ENCODE measurements at regions not wholly inside any gene's neighbourhood (a gene's known extent, or its start where the extent isn't known, plus 50 kb on each side); places are given as distances from the start of the nearest gene placed in this dataset.

DNA sequence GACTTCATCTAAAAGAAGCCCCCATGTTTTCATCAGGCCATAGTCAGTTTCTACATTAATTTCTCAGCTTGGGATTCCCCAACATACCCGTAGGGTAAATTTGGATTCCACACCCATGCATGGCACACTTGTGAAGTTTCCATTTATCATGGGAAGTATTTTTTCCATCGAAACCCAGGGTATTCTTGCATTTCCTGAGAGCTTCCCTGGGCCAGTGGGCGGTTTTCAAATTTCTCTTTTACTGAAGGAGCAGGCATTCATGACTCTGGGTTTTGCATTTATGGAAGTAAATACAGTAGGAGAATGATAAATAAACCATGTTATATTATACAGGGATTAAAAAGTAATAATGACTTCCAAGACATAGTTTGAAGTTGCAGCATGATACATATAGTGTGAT, 93.0 kb upstream of the MAP3K1 start:
- Histone ChIP-seq H3K4me2 (ENCODE audit: insufficient read depth, insufficient read length, low read length) (no peak overlapping the region), H3K23ac (ENCODE audit: insufficient read length, low read depth, low read length) (no peak overlapping the region), H4K8ac (replicated peaks; ENCODE audit: insufficient read length, low read depth, low read length) (no peak overlapping the region), H3K79me1 (ENCODE audit: insufficient read depth, low read depth, low read length, poor library complexity, severe bottlenecking) (no peaks in the 10 kb centered on the region), H3K56ac (ENCODE audit: insufficient read length, low read depth, low read length) (no peak overlapping the region), H3K4ac (ENCODE audit: low read depth, low read length) (no peak overlapping the region), H3K23me2 (ENCODE audit: insufficient read length, low read depth, low read length, poor library complexity, severe bottlenecking) (no peaks in the 10 kb centered on the region), H4K5ac (ENCODE audit: insufficient read length, low read depth, low read length) (no peak overlapping the region), H3K79me2 (ENCODE audit: insufficient read depth, low read length) (no peaks in the 10 kb centered on the region), H3K18ac (ENCODE audit: insufficient read length, low read depth, low read length) (no peak overlapping the region), H4K91ac (ENCODE audit: insufficient read length, low read depth, low read length) (no peak overlapping the region), H2BK20ac (ENCODE audit: low read depth, low read length, poor library complexity, severe bottlenecking) (no peak overlapping the region), H2BK15ac (ENCODE audit: low read depth, low read length) (no peak overlapping the region), H2BK5ac (ENCODE audit: insufficient read length, low read length) (no peak overlapping the region), H3K9me3 (ENCODE audit: control insufficient read depth, low read depth, low read length) (no peaks in the 10 kb centered on the region), H3K27ac (ENCODE audit: insufficient read length, low read depth, low read length) (no peak overlapping the region), H3K4me1 (ENCODE audit: insufficient read depth, low read length) (no peaks in the 10 kb centered on the region; the same call in 1 of the 2 replicates), H3K27me3 (ENCODE audit: insufficient read depth, low read length) (no peaks in the 10 kb centered on the region), H3T11ph (ENCODE audit: low read length) (no peak overlapping the region), H3K14ac (ENCODE audit: insufficient read depth, low read length) (no peak overlapping the region), H3K9ac (ENCODE audit: extremely low read depth, insufficient read length, low read length) (no peak overlapping the region), H2AFZ (ENCODE audit: low read length) (no peak overlapping the region), H2BK12ac (ENCODE audit: insufficient read length, low read depth, low read length) (no peak overlapping the region), H2AK5ac (ENCODE audit: insufficient read length, low read length) (no peak overlapping the region), H4K20me1 (ENCODE audit: control insufficient read depth, insufficient read depth, insufficient read length) (no peaks in the 10 kb centered on the region), H2BK120ac (ENCODE audit: low read depth, low read length, poor library complexity, severe bottlenecking) (no peak overlapping the region)
- H3K4me3 Mint-ChIP-seq = no peak overlapping the region
- no peak for DNase-seq
- TF ChIP-seq, protein P1, sequence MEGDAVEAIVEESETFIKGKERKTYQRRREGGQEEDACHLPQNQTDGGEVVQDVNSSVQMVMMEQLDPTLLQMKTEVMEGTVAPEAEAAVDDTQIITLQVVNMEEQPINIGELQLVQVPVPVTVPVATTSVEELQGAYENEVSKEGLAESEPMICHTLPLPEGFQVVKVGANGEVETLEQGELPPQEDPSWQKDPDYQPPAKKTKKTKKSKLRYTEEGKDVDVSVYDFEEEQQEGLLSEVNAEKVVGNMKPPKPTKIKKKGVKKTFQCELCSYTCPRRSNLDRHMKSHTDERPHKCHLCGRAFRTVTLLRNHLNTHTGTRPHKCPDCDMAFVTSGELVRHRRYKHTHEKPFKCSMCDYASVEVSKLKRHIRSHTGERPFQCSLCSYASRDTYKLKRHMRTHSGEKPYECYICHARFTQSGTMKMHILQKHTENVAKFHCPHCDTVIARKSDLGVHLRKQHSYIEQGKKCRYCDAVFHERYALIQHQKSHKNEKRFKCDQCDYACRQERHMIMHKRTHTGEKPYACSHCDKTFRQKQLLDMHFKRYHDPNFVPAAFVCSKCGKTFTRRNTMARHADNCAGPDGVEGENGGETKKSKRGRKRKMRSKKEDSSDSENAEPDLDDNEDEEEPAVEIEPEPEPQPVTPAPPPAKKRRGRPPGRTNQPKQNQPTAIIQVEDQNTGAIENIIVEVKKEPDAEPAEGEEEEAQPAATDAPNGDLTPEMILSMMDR (conservative IDR thresholded peaks at IDR 0.05) = no peak
- no CpG with 5 or more reads among the region's 3 CpGs for WGBS (ENCODE audit: extremely low coverage, insufficient read length, low lambda C conversion rate)
- H3K4me1 Mint-ChIP-seq = peaks cover 9 to 14% of the 10 kb centered on the region in 2 experiments; a peak in 2 of 4 replicates
- H3K27ac Mint-ChIP-seq = no peak overlapping the region
- no peaks in the 10 kb centered on the region for H3K9me3 Mint-ChIP-seq
- peaks cover 2% of the 10 kb centered on the region for H3K27me3 Mint-ChIP-seq (ENCODE audit: low read depth)
- H3K36me3 Mint-ChIP-seq (ENCODE audit: insufficient read depth in 1 of 3, low read depth in 3 of 3) = no peaks in the 10 kb centered on the region

Measured in H9 (cell line).